Peyer's patch (tissue), 4 donors: ENCODE measurements at regions not wholly inside any gene's neighbourhood (a gene's known extent, or its start where the extent isn't known, plus 50 kb on each side); places are given as distances from the start of the nearest gene placed in this dataset.

ENCODE experiments used
- DNase-seq, 3 donors: peaks; one replicate each; pipeline ENCODE4 v3.0.0-alpha.2; 2017 to 2019
- H3K27ac ChIP-seq, 4 donors: fragments of 200-600 bp; sonication (generic); one replicate each; pipeline ENCODE4 v1.5.1; 2016 to 2019
- H3K27me3 ChIP-seq, 2 donors: fragments of 200-600 bp; sonication (generic); one replicate each; pipeline ENCODE4 v1.5.1; 2019
- H3K36me3 ChIP-seq, 3 donors: fragments of 200-600 bp; sonication (generic); one replicate each; pipeline ENCODE4 v1.5.1; 2016 to 2019
- H3K4me1 ChIP-seq, 4 donors: fragments of 200-600 bp; sonication (generic); one replicate each; pipeline ENCODE4 v1.5.1; 2016 to 2019
- H3K4me3 ChIP-seq, 4 donors: fragments of 200-600 bp; sonication (generic); 1 replicate in 3 of 4; 2 replicates in 1 of 4; pipeline ENCODE4 v1.5.1; 2016 to 2019; ENCODE audit warnings: mild to moderate bottlenecking in 1 of 4
- H3K9me3 ChIP-seq, 4 donors: fragments of 200-600 bp; sonication (generic); one replicate each; pipeline ENCODE4 v1.5.1; 2016 to 2019; ENCODE audit warnings: mild to moderate bottlenecking in 1 of 4
- POLR2A ChIP-seq, 2 donors: fragments of 450-650 bp; IDR thresholded peaks; one replicate each; pipeline ENCODE4 v1.5.1; 2017; ENCODE audit warnings: antibody characterized with exemption in 2 of 2, mild to moderate bottlenecking in 2 of 2, moderate library complexity in 2 of 2
- TF ChIP-seq, protein P1 (sequence below), 6 experiments: fragments of 450-650 bp in 4 of 6; fragments of 200-600 bp in 2 of 6; sonication (generic) in 1 of 6; IDR thresholded peaks; one replicate each; pipeline ENCODE4 v1.5.1; 2017 to 2019; ENCODE audit warnings: antibody characterized with exemption in 6 of 6, mild to moderate bottlenecking in 3 of 6, moderate library complexity in 1 of 6

DNA sequence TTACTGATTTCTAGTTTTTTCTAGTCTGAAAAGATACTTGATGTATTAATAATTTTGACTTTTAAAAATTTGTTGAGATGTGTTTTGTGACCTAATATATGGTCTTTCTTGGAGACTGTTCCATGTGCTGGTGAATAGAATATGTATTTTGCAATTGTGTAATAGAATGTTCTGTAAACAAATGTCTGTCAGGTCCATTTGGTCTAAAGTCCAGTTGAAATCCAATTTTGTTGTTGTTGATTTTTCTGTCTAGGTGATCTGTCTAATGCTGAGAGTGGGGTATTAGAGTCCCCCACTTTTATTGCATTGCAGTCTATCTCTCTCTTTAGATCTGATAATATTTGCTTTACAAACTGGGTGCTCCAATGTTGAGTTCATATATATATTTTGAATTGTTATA lies 175.8 kb downstream of the RPAP3 start:
- Histone ChIP-seq H3K4me3 (no peak overlapping the region), H3K27ac (no peak overlapping the region), H3K4me1 (no peaks in the 10 kb centered on the region), H3K27me3 (no peaks in the 10 kb centered on the region), H3K36me3 (no peaks in the 10 kb centered on the region), H3K9me3 (no peaks in the 10 kb centered on the region)
- DNase-seq: no peak
- TF ChIP-seq, protein P1, sequence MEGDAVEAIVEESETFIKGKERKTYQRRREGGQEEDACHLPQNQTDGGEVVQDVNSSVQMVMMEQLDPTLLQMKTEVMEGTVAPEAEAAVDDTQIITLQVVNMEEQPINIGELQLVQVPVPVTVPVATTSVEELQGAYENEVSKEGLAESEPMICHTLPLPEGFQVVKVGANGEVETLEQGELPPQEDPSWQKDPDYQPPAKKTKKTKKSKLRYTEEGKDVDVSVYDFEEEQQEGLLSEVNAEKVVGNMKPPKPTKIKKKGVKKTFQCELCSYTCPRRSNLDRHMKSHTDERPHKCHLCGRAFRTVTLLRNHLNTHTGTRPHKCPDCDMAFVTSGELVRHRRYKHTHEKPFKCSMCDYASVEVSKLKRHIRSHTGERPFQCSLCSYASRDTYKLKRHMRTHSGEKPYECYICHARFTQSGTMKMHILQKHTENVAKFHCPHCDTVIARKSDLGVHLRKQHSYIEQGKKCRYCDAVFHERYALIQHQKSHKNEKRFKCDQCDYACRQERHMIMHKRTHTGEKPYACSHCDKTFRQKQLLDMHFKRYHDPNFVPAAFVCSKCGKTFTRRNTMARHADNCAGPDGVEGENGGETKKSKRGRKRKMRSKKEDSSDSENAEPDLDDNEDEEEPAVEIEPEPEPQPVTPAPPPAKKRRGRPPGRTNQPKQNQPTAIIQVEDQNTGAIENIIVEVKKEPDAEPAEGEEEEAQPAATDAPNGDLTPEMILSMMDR (IDR thresholded peaks at IDR 0.05): no peak
- TF ChIP-seq POLR2A (IDR thresholded peaks at IDR 0.05): no peak

DNA sequence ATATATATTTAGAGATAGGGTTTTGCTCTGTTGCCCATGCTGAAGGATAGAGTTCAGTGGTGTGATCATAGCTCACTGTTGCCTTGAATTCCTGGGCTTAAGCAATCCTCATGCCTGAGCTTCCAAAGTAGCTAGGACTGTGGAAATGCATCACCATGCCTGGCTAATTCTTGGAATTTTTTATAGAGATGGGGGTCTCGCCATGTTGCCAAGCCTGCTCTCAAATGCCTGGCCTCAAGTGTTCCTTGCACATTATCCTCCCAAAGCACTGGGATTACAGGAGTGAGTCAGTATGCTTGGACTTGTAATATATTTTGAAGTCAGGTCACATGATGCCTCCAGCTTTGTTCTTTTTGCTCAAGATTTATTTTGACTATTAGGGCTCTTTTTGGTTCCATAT lies 178.0 kb downstream of the RPAP3 start:
- Histone ChIP-seq H3K4me3 (no peak overlapping the region), H3K9me3 (no peaks in the 10 kb centered on the region), H3K27ac (no peak overlapping the region), H3K27me3 (no peaks in the 10 kb centered on the region), H3K36me3 (no peaks in the 10 kb centered on the region), H3K4me1 (no peaks in the 10 kb centered on the region)
- no peak for DNase-seq
- TF ChIP-seq POLR2A (IDR thresholded peaks at IDR 0.05): no peak
- TF ChIP-seq, protein P1 (IDR thresholded peaks at IDR 0.05): no peak

DNA sequence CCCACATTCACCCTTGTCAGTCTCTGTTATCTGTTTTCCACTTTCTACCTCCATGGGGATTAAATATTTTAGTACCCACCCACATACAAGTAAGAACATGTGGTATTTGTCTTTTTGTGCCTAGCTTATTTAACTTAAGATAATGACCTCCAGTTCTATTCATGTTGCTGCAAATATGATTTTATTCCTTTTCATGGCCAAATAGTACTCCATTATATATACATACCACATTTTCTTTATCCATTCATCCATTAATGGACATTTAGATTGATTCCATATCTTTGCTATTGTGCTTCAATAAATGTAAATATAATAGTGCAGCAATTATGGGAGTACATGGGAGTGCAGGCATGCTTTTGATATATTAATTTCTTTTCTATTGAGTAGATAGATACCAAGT lies 185.8 kb downstream of the RPAP3 start:
- Histone ChIP-seq H3K27me3 (no peaks in the 10 kb centered on the region), H3K9me3 (peaks cover 0 to 8% (median 0%) of the 10 kb centered on the region in 4 donors), H3K4me1 (no peaks in the 10 kb centered on the region), H3K27ac (no peak overlapping the region), H3K36me3 (no peaks in the 10 kb centered on the region), H3K4me3 (no peak overlapping the region)
- no peak for DNase-seq
- TF ChIP-seq POLR2A (IDR thresholded peaks at IDR 0.05): no peak
- TF ChIP-seq, protein P1 (IDR thresholded peaks at IDR 0.05): no peak

DNA sequence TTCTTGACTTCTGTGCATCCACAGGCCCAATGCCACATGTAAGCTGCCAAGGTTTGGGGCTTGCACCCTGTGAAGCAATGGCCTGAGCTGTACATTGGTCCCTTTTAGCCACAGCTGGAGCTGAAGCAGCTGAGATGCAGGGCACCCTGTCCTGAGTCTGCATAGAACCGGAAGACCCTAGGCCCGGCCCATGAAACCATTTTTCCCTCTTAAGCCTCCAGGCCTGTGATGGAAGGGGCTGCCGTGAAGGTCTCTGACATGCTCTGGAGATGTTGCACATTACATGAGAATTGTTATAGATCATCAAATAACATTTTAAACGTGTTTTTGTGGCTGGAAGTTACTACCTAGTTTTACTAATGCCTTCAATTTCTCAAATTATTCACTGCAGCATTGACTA lies 188.7 kb downstream of the RPAP3 start:
- no peaks in the 10 kb centered on the region for H3K4me1 ChIP-seq
- TF ChIP-seq POLR2A (IDR thresholded peaks at IDR 0.05): no peak
- TF ChIP-seq, protein P1 (IDR thresholded peaks at IDR 0.05): no peak
- no peaks in the 10 kb centered on the region for H3K27me3 ChIP-seq
- H3K9me3 ChIP-seq: peaks cover 0 to 8% (median 0%) of the 10 kb centered on the region in 4 donors
- no peak overlapping the region for H3K4me3 ChIP-seq
- no peak for DNase-seq
- no peaks in the 10 kb centered on the region for H3K36me3 ChIP-seq
- no peak overlapping the region for H3K27ac ChIP-seq

DNA sequence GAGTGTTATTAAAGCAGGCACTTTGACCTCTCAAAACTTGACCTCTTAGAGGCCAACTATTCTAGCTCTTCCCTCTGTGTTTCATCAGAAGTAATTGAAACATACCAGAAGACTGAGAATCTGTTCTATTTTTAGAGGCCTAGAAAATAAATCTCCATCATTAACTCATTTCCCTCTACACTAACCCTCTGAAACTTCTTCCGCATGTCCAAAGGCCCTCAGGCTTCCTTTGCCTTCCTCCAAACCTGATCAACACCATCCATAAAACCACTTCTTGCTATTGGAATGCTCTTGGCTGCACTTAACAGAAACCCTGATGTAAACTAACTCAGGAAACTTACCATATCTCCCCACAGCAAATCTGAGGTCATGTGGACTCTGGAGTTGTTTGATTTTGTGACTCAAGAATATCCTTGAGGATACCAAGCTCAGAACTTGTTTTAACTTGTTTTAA lies 196.4 kb downstream of the RPAP3 start:
- Histone ChIP-seq H3K27ac (no peak overlapping the region), H3K27me3 (no peaks in the 10 kb centered on the region), H3K9me3 (no peaks in the 10 kb centered on the region), H3K36me3 (no peaks in the 10 kb centered on the region), H3K4me3 (no peak overlapping the region), H3K4me1 (no peaks in the 10 kb centered on the region)
- no peak for DNase-seq
- TF ChIP-seq, protein P1 (IDR thresholded peaks at IDR 0.05): no peak
- TF ChIP-seq POLR2A (IDR thresholded peaks at IDR 0.05): no peak

DNA sequence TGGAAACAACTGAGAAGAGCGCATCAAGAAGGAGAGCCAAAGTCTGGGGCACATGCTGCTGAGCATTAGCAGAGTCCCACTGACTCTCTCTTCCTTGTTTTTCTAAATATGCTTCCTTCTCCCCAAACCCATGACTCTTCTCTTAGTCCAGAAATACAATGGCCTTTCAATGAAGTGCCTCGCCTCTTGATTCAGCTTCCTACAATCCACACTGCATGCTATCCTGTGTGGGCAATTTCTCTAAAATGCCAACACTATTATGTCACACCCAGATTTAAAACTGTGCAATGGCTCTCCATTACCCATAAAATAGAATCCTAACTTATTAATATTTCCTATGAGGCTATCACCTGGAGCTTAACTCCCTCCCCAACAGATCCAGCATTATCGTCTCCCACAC lies 198.6 kb downstream of the RPAP3 start:
- TF ChIP-seq POLR2A (IDR thresholded peaks at IDR 0.05): no peak
- TF ChIP-seq, protein P1 (IDR thresholded peaks at IDR 0.05): no peak
- no peaks in the 10 kb centered on the region for H3K27me3 ChIP-seq

More for the DNA sequence above, 198.6 kb downstream of the RPAP3 start:
- Histone ChIP-seq H3K27ac (no peak overlapping the region), H3K36me3 (no peaks in the 10 kb centered on the region), H3K9me3 (no peaks in the 10 kb centered on the region), H3K4me3 (no peak overlapping the region), H3K4me1 (no peaks in the 10 kb centered on the region)
- DNase-seq: no peak
